ENCODE measurements at regions not wholly inside any gene's neighbourhood (a gene's known extent, or its start where the extent isn't known, plus 50 kb on each side); places are given as distances from the start of the nearest gene placed in this dataset.

DNA sequence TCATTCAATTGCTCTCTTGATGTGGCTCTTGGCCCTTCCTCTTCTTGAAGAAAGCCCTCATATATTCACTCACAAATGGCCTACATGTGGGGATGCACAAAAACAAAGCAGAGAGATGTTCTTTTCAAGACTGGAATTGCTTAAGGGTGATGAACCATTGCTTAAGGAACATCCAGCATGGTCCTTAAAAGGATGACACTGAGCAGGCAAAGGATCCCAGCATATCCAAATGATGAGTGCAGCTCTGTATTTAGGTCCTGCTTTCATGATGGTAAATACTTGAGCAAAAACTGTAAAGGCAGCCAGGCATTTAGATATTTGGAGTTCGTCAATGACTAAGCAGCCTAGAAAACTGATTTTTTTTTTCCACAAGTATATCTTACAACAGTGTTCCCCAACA lies 173.8 kb upstream of the ARRDC4 start:
- TF ChIP-seq, protein P1, sequence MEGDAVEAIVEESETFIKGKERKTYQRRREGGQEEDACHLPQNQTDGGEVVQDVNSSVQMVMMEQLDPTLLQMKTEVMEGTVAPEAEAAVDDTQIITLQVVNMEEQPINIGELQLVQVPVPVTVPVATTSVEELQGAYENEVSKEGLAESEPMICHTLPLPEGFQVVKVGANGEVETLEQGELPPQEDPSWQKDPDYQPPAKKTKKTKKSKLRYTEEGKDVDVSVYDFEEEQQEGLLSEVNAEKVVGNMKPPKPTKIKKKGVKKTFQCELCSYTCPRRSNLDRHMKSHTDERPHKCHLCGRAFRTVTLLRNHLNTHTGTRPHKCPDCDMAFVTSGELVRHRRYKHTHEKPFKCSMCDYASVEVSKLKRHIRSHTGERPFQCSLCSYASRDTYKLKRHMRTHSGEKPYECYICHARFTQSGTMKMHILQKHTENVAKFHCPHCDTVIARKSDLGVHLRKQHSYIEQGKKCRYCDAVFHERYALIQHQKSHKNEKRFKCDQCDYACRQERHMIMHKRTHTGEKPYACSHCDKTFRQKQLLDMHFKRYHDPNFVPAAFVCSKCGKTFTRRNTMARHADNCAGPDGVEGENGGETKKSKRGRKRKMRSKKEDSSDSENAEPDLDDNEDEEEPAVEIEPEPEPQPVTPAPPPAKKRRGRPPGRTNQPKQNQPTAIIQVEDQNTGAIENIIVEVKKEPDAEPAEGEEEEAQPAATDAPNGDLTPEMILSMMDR (IDR thresholded peaks at IDR 0.05; ENCODE audit: poor library complexity), result no peak
- TF ChIP-seq EZH2 (IDR thresholded peaks at IDR 0.05; ENCODE audit: borderline replicate concordance), result no peak
